ENCODE measurements at regions not wholly inside any gene's neighbourhood (a gene's known extent, or its start where the extent isn't known, plus 50 kb on each side); places are given as distances from the start of the nearest gene placed in this dataset.

DNA sequence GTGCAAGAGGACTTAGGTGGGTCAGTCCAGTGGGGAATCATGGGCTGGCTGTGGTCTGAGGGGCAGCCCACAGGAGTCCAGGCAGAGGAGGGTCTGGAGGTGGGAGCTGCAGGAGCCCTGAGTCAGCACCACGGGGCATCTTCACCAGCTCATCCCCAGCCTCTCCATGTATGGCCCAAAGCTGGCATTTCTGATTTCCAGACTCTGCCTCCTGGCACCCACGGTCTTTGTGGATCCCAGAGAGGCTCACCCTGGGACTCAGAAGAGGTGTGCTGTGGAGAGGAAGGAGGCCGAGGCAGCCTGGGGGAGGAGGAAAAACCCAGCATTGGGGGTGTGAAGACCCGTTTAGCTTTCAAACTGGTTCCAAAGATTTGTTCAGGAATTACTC, 64.5 kb upstream of the KLF13 start:
- no peak for DNase-seq (ENCODE audit: low read depth, low spot score)

DNA sequence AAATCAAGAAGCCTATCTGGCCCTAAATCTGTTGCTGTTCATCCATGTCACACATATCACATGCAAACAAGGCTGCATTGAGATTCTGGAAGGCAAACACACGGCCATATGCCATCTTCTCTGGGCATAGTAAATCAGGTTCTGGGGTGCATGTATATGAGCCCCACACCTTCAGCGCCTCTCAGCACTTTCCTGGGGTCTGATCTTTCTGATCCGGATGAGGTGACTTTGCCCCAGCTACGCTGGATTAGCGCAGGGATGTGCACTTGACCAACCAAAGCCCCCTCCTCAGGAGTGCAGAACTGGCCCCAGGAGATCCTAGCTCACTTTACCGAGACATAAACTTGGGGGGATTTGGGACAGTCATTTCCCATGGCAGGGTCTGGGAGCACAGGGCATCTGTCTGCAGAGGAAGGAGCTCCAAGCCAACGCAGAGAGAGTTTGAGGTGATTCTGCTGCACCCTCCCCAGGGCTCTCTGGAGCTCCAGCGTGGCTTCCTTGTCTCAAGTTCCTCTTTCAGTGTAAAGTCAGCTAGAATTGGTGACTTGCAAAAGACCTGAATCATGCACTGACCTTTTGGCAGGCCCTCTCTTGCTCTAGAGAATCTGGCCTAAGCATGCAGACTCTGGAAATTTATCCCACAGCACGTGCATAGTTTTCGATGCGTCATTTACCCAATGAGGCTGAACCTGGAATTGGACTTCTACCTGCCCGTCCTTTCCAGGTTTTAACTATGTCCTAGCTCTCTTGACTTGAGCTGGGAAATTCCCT, 63.5 kb upstream of the KLF13 start:
- no peak for DNase-seq (ENCODE audit: low read depth, low spot score)

DNA sequence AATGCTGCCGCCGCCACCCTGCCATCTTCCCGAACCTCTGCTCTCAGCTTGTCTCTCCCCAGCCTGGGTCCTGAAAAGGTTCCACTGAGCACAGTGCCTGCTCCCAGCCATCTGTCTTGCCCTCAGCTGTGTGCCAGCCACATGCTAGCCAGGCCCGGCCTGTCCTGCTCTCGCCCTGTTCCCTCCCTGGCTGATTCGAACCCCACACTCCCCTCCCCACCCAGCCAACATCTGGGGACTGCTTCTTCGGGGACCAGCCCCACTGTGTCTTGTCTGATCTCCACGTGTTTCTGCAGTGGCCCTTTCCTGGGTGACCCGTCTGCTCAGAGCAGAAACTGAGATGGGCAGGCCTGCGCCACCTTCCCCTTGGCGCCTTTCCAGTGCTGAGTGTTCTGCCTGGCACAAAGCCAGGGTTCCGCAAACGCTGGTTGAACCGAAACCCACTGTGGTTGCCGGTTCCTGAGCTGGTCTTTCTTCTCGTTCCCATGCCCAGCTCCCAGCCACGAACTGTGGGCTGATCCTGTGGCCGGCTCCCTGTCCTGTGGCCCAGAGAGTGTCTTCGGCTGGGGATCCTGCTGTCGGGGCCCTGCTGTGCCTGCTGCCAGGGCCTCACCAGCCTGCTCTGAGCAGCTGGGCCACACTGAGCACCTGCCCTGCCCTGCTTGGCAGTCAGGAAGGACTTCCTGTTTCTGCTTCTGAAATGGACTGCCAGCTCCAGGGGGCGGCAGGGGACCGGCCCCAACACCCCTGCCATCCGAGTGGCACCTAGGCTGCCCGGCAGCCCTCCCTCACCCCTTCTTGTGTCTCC, 62.7 kb upstream of the KLF13 start:
- DNase-seq (ENCODE audit: low read depth, low spot score) = no peak

DNA sequence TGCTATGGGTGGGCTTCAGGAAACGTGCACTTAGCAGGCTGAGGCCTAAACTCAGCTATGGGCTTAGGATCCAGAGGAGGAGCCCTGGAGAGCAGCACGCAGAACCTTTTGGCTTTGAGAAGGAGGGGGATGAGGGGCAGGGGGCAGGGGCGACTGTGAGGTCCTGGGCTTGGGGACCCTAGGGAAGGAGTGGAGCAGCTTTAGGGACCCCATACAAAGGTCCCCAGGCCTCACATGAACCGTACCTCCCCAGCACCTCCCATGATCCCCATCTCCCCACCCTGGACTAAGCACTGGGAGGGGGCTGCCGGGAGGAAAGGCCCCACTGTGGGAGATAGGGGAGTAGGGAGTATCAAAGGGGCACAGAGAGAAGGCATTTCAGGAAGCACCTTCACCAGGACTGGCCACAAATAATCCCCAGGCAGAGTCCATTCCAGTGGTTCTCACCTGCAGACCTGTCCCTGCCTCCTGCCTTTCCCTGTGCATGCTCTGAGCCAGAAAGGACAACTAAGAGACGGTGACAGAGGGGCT, 62.0 kb upstream of the KLF13 start:
- no peak for DNase-seq (ENCODE audit: low read depth, low spot score)

DNA sequence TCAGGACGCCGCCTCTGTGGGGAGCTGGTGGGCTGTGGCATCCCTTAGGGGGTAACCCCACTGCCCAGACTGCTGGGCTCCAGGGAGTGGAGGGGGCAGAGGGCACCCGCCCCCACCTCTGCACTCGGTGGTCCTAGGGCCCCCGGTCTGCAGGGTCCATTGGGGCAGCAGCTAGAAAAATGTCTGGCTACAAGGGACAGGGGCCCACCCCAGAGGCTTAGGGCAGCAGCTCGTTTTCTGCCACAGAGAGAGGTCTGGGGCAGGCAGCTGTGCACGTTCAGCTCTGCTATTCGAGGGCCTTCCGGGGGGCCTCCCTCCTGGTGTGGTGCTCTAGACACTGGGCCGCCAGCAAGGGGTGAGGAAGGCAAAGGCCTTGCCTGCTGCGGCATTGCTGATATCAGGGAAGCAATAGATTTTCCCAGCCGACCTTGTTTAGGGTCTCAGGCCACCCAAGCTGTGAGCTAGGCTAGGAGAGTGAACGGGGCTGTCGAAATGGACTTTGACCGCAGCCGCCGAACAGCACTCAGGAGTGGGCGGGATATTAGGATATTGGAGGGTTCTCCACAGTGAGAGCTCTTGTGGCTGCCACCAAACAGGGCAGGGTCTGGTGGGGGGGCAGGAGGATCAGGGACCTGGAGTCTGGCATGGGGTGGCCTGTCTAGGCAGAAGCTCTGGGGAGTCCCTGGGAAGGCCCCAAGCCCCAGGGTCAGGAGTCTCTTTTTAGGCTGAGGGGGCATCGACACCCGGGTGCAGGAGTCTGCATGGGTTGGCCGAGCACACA, 61.4 kb upstream of the KLF13 start:
- DNase-seq (ENCODE audit: low read depth, low spot score) = no peak

DNA sequence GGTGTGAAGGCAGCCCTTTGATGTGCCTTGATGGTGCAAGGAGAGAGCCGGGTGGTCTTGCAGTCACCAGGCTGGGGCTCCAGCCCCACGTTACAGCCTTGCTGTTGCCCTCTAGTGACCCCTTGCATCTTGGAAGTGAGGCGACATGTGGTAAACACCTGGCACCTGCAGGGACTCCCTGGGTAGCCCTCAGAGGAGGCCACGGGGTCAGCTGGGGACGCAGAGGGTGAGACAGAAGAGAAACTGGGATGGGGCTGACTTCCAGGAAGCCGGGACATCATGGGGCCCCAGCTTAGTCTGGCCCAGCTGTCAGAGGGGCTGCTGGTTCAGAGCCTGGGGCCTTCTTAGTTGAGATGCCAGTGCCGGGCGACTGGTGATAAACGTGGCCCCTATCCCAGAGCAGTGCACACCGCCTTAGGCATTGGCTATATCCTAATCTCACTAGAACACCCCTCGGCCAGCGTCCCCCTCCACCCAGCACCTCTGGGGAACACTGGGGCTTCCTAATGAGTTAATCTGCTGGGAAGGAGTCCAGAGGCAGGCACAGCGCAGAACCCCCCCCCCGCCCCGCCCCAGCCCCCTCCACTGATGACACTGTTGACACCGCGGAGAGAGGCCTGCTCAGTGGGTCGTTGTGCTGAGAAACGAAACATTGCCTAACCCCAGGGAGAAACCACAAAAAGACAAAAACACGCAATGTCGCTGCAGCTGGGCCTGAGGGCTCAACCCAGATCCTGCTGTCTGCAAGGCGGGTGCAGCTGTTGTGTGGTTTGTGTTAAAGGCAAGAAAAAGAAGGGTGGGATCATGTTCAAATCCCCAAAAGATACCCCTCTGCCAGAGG, 60.5 kb upstream of the KLF13 start:
- no peak for DNase-seq (ENCODE audit: low read depth, low spot score)

DNA sequence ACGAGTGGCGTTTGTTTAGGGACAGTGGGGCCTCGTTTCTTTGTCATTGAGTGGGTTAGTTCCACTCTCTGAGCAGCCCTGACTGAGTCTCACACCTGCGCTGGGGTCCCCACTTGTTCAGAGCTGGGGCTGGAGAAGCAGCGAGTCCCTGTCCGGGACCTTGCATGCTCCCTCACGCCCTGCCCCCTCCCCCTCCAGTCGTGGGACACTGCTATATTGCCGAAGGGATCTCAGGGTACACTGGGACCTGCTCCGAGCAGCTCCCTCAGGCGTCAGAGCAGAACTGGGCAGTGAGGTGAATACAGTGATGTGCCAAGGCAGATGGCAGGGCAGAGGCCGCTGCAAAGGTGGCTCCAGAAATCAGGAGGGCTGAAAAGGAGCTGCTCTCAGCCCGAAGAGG, 59.9 kb upstream of the KLF13 start:
- DNase-seq (ENCODE audit: low read depth, low spot score) = no peak

DNA sequence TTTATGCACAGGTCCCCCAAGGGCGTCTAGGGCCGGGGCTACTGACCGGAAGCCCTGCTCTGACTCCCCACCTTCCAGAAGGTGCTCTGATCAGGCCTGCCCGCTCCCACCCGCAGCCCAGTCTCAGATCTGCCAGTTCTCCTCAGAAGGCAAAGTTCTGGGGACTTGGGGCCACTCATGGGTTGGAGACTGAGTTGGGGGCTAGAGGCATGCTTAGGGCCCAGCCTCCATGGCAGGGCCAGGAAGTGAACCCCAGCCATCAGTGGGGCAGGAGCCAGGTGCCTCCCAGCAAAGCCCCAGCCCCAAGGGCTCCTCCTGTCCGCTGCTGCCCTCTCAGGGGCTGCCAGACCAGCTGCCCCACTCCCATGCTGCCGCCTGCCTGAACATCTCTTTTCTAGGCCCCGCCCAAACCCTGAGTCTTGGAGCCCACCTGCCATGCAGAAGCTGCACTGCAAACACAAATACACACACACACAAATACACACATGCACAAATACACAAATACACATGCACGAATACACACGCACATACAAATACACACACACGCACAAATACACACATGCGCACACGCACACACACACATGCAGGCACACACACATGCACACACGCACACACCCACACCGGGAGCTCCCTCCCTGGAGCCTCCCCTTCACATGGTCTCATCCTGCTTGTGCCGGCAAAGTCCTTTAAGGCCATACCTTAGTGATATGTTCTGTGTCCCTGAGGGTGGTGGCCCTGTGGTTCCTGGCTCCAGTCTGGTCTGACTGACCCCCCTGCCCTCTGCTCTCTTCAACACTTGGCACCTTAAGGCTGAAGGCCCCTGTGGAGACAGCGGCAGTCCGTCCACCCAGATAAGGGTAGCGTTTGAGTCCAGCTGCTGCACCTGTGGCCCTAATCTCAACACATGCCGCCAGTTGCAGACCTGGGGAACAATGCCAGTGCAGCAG, 59.2 kb upstream of the KLF13 start:
- DNase-seq (ENCODE audit: low read depth, low spot score) = no peak

DNA sequence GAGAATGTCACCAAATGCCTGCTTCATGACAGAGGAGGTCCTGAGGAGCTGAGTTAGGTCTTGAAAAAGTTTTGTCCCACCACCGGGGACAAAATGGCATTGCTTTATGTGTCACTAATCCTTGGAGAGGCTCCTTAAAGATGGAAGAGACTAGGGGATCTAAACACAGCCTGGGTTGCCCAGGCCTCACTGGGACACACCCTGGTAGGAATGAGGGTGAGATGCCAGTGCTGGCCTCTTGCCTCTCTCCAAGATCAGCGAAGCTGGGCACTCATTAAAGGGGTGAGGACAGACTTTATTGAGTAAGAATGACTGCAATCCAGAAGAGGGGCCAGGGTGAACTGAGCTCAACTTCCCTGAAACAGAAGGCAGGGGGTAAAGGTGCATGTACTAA, 58.5 kb upstream of the KLF13 start:
- no peak for DNase-seq (ENCODE audit: low read depth, low spot score)

DNA sequence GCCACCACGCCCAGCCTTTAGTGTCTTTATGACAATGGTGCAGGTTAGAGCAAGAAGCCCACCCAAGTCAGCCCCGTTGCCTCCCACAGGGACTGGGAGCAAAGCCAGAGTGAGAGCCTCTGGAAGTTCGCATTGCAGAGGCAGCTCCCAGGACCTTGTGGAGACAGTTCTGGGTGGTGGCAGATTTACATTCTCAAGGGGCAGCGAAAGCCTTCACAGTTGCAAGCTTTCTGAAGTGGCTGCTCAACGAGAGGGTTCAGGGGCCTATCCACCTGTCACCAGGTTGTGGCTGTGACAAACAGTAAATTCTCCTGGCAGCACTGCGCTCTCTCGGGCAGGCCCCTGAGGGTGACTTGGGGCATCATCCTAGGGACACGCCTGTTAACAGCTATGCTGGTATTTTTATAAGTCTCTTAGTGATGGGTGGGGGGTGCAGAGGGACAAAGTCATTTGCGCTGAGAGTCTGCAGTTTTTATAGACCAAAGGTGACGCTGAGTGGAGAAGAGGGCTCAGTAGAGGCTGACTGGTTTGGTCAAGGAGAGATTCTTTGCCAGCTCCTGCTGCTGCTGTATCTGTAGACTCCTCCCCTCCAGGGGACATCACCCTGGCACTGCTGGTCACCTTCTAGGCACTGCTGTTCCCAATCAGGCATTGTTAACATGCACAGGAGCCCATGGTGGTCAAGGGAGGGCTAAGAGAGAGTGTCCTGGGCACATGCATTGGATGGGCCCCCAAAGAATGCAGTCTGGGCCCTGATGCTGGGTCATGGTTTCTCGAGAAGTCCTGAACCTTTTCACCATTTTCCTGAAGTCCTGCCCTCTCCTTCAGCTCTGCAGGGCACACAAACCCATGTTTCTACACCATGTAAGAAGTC, 57.5 kb upstream of the KLF13 start:
- DNase-seq (ENCODE audit: low read depth, low spot score) = no peak

DNA sequence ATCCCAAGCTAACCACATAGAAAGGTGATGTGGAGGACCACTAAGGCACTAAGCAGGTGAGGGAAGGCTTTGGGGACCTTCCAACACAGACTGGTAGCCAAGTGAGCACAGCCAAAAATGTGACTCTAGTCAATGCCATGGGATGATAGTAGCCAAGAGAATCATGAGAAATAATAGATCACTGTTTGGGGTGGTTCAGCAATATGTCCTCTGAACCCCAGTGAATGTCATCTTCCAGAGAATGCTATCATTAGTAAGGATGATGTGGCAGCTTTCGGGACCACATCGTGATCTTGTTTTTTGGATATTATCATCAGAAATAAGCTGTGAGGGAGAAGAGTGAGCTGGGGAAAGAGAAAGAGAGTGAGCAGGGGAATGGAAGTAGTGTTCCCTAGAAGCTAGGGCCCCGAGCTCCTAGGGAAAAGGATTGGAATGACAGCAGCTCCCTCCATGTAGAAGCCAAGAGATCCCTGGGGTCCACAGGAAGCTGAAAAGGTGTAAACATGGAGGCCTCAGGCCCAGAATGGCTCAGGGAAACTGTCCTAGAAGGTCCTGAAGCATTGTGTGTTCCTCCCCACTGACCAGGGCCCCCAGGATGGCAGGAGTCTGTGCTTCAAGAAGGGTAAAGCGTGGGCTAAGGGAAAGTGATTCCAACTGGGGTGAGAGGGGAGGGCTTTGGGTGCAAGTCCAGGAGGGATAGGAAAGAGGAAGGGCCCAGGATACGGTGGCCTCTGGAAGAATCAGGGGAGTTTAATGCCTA, 56.6 kb upstream of the KLF13 start:
- no peak for DNase-seq (ENCODE audit: low read depth, low spot score)

DNA sequence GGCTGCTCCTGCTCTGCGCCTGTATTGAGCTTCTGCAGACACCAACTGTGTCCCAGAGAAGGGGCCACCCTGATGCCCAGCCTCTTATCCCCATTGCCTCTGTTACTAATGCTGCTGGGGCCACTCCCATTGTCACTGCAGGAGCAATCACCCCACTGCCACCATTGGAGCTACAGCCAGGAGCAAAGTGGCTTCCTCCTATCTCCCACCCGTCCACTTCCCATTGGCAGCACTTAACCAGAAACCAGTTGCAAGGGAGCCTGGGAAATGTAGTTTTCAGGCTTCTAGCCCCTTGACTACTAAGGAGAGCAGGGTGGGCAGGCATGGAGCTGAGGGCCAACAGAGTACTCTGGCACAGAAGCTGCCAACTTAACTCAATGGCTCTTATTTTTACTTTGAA, 55.9 kb upstream of the KLF13 start:
- no peak for DNase-seq (ENCODE audit: low read depth, low spot score)

DNA sequence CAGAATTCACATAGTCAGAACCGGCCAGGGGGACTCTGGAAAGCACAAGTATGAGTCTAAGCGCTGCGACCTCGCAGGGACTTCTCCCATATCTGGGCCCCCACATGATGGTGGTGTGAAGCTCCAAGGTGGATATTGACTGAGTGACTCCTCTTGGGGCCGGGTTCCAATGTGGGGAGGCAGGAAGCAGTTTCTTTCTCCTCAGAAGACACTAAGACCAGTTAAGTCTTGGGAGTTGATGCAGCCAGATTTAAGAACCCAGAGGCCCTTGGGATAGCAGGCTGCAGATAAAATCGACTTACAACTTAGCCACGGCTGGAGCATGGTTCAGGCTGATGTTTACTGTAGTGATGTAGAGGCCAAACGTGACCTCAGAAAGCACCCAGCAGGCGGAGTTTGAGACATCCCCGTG, 55.4 kb upstream of the KLF13 start:
- DNase-seq (ENCODE audit: low read depth, low spot score) = no peak

DNA sequence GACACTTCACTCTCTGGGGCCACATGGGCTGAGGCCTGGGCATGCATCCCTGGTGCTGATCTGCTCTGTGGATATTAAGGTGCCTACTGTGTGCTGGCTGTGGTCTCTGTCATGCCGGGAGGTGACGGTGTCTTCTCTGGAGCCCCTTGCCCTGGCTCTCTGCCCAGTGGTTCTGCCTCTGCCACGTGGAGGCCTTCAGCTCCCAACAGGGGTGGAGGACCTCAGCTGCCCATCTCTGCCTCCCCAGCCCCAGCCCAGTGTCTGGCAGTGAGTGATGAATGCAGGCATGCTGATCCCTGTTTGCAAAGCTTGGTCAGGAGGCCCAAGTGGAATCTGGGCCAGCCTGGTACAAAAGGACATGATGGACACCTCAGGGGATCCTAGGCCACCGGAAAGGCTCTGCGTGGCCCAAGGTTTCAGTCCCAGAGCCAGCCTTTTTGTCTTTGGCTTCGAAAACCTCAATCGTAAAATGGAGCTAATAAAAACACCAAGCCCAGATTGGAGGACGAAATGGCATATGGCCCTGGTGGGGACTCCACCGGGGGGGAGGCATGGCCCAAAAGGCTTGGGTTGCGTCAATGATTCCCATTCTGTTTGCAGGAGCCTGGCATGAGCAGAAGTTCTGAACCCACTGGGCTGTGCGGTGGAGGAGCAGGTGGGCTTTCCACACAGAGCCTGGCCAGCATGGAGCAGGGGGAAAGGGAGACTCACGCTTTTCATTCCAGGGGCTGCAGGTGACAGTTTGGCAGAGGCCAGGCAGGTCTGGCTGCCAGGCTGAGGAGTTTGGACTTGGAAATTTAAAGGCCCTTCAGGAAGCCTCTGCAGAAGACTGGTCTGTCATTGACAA, 54.7 kb upstream of the KLF13 start:
- DNase-seq (ENCODE audit: low read depth, low spot score) = no peak

DNA sequence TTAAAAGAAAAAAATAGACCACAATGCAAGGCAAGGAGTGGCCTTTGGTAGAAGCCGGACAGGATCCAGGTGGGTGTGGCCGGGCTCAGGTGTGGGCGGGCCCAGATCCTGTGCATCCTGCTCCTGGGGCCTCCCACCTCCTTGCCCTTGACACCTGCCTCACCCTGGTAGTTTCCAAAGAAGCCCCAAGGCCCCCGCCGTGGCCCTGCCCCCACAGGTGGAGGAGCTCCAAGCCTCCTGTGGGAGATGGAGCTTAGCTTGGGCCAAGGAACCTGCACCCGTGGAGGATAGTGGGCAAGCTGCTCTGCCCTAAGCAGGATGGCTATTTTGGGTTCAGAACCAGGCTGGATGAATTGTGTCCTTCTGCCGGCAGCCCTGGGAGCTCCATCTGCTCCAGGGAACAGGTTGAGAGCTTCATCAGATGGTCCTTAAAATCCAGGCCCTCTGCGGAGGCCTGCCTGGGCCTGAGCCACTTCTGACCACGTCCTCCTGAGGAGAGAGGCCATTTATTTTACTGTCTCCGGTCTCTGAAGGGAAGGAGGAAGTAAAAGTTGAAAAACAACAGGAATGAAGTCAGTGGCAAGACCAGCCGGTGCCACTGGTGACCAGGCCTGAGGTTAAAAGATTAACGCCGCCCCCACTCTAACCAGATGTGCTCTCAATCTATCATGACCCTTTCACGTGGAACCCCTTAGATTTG, 53.9 kb upstream of the KLF13 start:
- no peak for DNase-seq (ENCODE audit: low read depth, low spot score)

DNA sequence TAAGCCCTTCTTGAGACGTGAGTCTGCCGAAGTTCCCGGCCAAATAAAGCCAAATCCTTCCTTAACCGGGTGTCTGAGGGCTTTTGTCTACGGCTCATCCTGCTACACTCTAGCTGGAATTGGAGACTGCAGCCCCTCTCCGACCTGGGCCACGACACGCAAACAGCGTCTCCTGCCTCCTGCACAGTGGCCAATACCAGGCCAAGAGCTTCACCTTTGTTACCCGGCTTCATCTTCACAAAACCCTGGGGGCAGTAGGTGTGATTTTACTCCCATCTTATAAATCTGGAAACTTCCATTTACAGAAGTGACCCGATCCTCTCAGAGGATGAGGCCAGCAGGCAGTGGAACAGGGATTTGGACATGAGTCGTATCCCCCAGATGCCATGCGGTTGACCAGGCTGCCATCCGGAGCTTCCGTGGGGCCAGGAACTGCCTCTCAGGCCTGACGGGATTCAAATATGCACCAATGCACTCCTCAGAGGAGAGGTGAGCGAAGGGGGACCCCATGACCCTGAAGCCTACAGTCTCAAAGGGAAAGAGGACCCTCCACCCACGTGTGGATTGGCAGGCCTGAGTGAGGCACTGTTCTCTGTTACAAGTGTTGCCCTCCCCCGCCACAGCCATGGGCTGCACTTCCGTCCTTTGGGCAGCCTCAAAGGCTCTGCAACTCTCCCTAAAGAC, 53.2 kb upstream of the KLF13 start:
- DNase-seq (ENCODE audit: low read depth, low spot score) = no peak
